IMR-90 (cell line): ENCODE measurements at regions not wholly inside any gene's neighbourhood (a gene's known extent, or its start where the extent isn't known, plus 50 kb on each side); places are given as distances from the start of the nearest gene placed in this dataset.

ENCODE experiments used
- ATAC-seq: fragments of 200-7000 bp; cut with Tn5 transposase; 2 replicates; pipeline ENCODE4 v1.9.1; 2020; ENCODE audit warnings: low read depth, mild to moderate bottlenecking, moderate library complexity
- BruUV-seq: library from RNA; stranded (reverse); fragments of 400-500 nt; replicated peaks from 2 replicates; lab custom pipeline; 2021; lab: Mats Ljungman, UMichigan
- CTCF ChIA-PET: fragments of 300-600 bp; formaldehyde crosslinking; extraction: SDS; loops from one replicate; lab custom pipeline; 2021; ENCODE audit warnings: antibody characterized with exemption; lab: Yijun Ruan, JAX
- POLR2A ChIA-PET: fragments of 300-600 bp; sonication (Branson Sonifier 250); formaldehyde crosslinking; loops from one replicate; lab custom pipeline; 2022; ENCODE audit warnings: antibody characterized with exemption; ENCODE audit not compliant: unreplicated experiment; lab: Charles Lee
- DNase-seq: peaks from one replicate; pipeline ENCODE4 v3.0.0; 2013
- H2AFZ ChIP-seq: replicated peaks from 2 replicates; pipeline ENCODE3; 2013; ENCODE audit warnings: low read length, mild to moderate bottlenecking; ENCODE audit not compliant: poor library complexity
- H2AK5ac ChIP-seq: 2 replicates; pipeline ENCODE4 v1.6.1; 2013; ENCODE audit warnings: low read depth, low read length, inconsistent platforms
- H2AK9ac ChIP-seq: replicated peaks from 2 replicates; pipeline ENCODE3; 2013; ENCODE audit warnings: mild to moderate bottlenecking, low read depth, low read length, moderate library complexity; ENCODE audit not compliant: poor library complexity
- H2BK120ac ChIP-seq: 2 replicates; pipeline ENCODE4 v1.6.1; 2013; ENCODE audit warnings: low read depth, low read length, inconsistent platforms
- H2BK15ac ChIP-seq: 3 replicates; pipeline ENCODE4 v1.6.1; 2013; ENCODE audit warnings: low read depth, low read length, inconsistent platforms
- H2BK20ac ChIP-seq: 2 replicates; pipeline ENCODE4 v1.6.1; 2013; ENCODE audit warnings: low read depth, mild to moderate bottlenecking, inconsistent platforms, low read length, moderate library complexity
- H2BK5ac ChIP-seq: 2 replicates; pipeline ENCODE4 v1.6.1; 2013; ENCODE audit warnings: mild to moderate bottlenecking, low read depth, low read length, inconsistent platforms; ENCODE audit not compliant: poor library complexity, severe bottlenecking
- H3K14ac ChIP-seq: replicated peaks from 2 replicates; pipeline ENCODE4 v1.6.1; 2013; ENCODE audit warnings: low read depth, low read length, inconsistent platforms
- H3K18ac ChIP-seq: 2 replicates; pipeline ENCODE4 v1.6.1; 2013; ENCODE audit warnings: low read depth, low read length, control low read depth
- H3K23ac ChIP-seq: 2 replicates; pipeline ENCODE4 v1.6.1; 2013; ENCODE audit warnings: low read depth, low read length, inconsistent platforms
- H3K27ac ChIP-seq: 2 replicates; pipeline ENCODE4 v1.5.1; 2013; ENCODE audit warnings: mild to moderate bottlenecking, control low read depth, low read length; ENCODE audit not compliant: insufficient read depth
- H3K27me3 ChIP-seq: 2 replicates; pipeline ENCODE4 v1.6.1; 2013; ENCODE audit warnings: low read length; ENCODE audit not compliant: control insufficient read depth, insufficient read depth
- H3K36me3 ChIP-seq: 2 replicates; pipeline ENCODE4 v1.6.1; 2013; ENCODE audit warnings: low read length, mixed read lengths; ENCODE audit not compliant: control insufficient read depth, insufficient read depth
- H3K4ac ChIP-seq: 2 replicates; pipeline ENCODE4 v1.6.1; 2013; ENCODE audit warnings: low read depth, low read length, inconsistent platforms
- H3K4me1 ChIP-seq: 2 replicates; pipeline ENCODE4 v1.6.1; 2013; ENCODE audit warnings: low read length, mixed read lengths; ENCODE audit not compliant: control insufficient read depth, insufficient read depth
- H3K4me2 ChIP-seq: 2 replicates; pipeline ENCODE4 v1.6.1; 2013; ENCODE audit warnings: low read depth, mild to moderate bottlenecking, control low read depth, low read length, moderate library complexity
- H3K4me3 ChIP-seq: 2 replicates; pipeline ENCODE4 v1.5.1; 2013; ENCODE audit warnings: low read depth, mild to moderate bottlenecking, control low read depth, low read length, moderate library complexity; ENCODE audit not compliant: insufficient read depth
- H3K56ac ChIP-seq: 2 replicates; pipeline ENCODE4 v1.6.1; 2013; ENCODE audit warnings: low read length, inconsistent platforms; ENCODE audit not compliant: insufficient read depth; ENCODE audit errors: extremely low read depth
- H3K79me1 ChIP-seq, 2 experiments: 2 replicates each; pipeline ENCODE4 v1.6.1; 2013; ENCODE audit warnings: low read length in 2 of 2, inconsistent platforms in 1 of 2, low read depth in 1 of 2
- H3K9ac ChIP-seq: 2 replicates; pipeline ENCODE4 v1.6.1; 2013; ENCODE audit warnings: low read depth, low read length, control low read depth
- H3K9me1 ChIP-seq: 2 replicates; pipeline ENCODE4 v1.6.1; 2013; ENCODE audit warnings: low read length, inconsistent platforms; ENCODE audit not compliant: insufficient read depth
- H3K9me3 ChIP-seq: 2 replicates; pipeline ENCODE4 v1.6.1; 2013; ENCODE audit warnings: low read length; ENCODE audit not compliant: control insufficient read depth, insufficient read depth
- H4K20me1 ChIP-seq: 2 replicates; pipeline ENCODE4 v1.6.1; 2013; ENCODE audit warnings: low read length, inconsistent platforms; ENCODE audit not compliant: insufficient read depth
- H4K5ac ChIP-seq: 2 replicates; pipeline ENCODE4 v1.6.1; 2013; ENCODE audit warnings: mild to moderate bottlenecking, low read depth, low read length, control low read depth
- H4K8ac ChIP-seq, 2 experiments: 2 replicates each; pipeline ENCODE4 v1.6.1; 2013; ENCODE audit warnings: low read depth in 2 of 2, low read length in 2 of 2, control low read depth in 1 of 2, inconsistent platforms in 1 of 2
- H4K91ac ChIP-seq: 2 replicates; pipeline ENCODE4 v1.6.1; 2013; ENCODE audit warnings: low read depth, low read length, inconsistent platforms; ENCODE audit not compliant: insufficient read depth
- CEBPB ChIP-seq: IDR thresholded peaks from 2 replicates; pipeline ENCODE4 v1.6.1; 2012; ENCODE audit warnings: low read depth, low read length, improper control_type of control experiment
- CTCF ChIP-seq: conservative IDR thresholded peaks from 2 replicates; pipeline ENCODE4 v1.5.1; 2012; ENCODE audit warnings: mild to moderate bottlenecking, low read depth, low read length, improper control_type of control experiment
- ELK1 ChIP-seq: fragments of 150-350 bp; IDR thresholded peaks from 2 replicates; pipeline ENCODE4 v1.6.1; 2016; ENCODE audit warnings: low read depth, mild to moderate bottlenecking, low read length, moderate library complexity, borderline replicate concordance
- NFE2L2 ChIP-seq: fragments of 150-350 bp; IDR thresholded peaks from 2 replicates; pipeline ENCODE4 v1.6.1; 2016; ENCODE audit warnings: low read depth, mild to moderate bottlenecking, low read length
- SMC3 ChIP-seq: fragments of 150-350 bp; IDR thresholded peaks from 2 replicates; pipeline ENCODE4 v1.6.1; 2016; ENCODE audit warnings: low read depth, mild to moderate bottlenecking, antibody characterized with exemption, low read length, moderate library complexity
- WGBS, 2 experiments: methylation state at CpG; one replicate each; pipeline versions ENCODE4 v1.1.5 to v1.1.7; 2013; ENCODE audit warnings: missing lambda C conversion rate in 2 of 2; ENCODE audit not compliant: insufficient read length in 1 of 2; ENCODE audit errors: extremely low coverage in 2 of 2; 5-methylcytosine and 5-hydroxymethylcytosine counted together
- dilution Hi-C: fragments of 300-500 bp; cut with HindIII; formaldehyde crosslinking; loops from one replicate; pipeline ENCODE4 v1.14.3; 2018; ENCODE audit warnings: low sequenced_read_pairs; ENCODE audit not compliant: unreplicated experiment
- in situ Hi-C: fragments of 300-500 bp; cut with MboI; formaldehyde crosslinking; loops from 3 replicates; pipeline ENCODE4 v1.14.3; 2019; ENCODE audit warnings: low sequenced_read_pairs, inconsistent platforms, mixed read lengths
- intact Hi-C: fragments of 100-400 bp; cut with micrococcal nuclease; formaldehyde crosslinking; loops from 2 replicates; pipeline ENCODE4 v1.10.0; 2022

- Histone ChIP-seq H3K9me1 (no peaks in the 10 kb centered on the region), H3K27me3 (no peaks in the 10 kb centered on the region), H3K14ac (no peak overlapping the region), H4K91ac (no peak overlapping the region), H3K4me1 (no peaks in the 10 kb centered on the region), H3K18ac (no peak overlapping the region), H2BK20ac (no peak overlapping the region), H3K36me3 (no peaks in the 10 kb centered on the region), H3K23ac (no peak overlapping the region), H4K20me1 (no peaks in the 10 kb centered on the region), H2AK9ac (no peak overlapping the region), H2BK15ac (no peak overlapping the region), H2BK120ac (no peak overlapping the region), H3K4me3 (no peak overlapping the region), H2AFZ (no peak overlapping the region), H3K9ac (no peak overlapping the region), H4K5ac (no peak overlapping the region), H3K27ac (no peak overlapping the region), H3K79me1 (no peaks in the 10 kb centered on the region), H2BK5ac (no peak overlapping the region), H3K9me3 (no peaks in the 10 kb centered on the region; the same call in 1 of the 2 replicates), H3K4ac (no peak overlapping the region), H3K56ac (no peak overlapping the region), H3K4me2 (no peak overlapping the region), H2AK5ac (no peak overlapping the region), H4K8ac (no peak overlapping the region)
- ATAC-seq (no peak), DNase-seq (no peak)
- no CpG with 5 or more reads among the region's 7 CpGs for WGBS, 2 experiments
- dilution Hi-C loops (no loop called here), in situ Hi-C loops (no loop called here), intact Hi-C loops (no loop called here)
- no TSS peak for BruUV-seq
- no peak for TF ChIP-seq NFE2L2
- no peak for TF ChIP-seq ELK1
- no peak for TF ChIP-seq CTCF
- no peak for TF ChIP-seq CEBPB
- TF ChIP-seq SMC3 = no peak
- ChIA-PET POLR2A (no interaction called here), CTCF (no interaction called here)
These were observed 530.5 kb downstream of the FAM133A start for GRCh38 chrX:94204524-94204923.
